ENCODE measurements at regions not wholly inside any gene's neighbourhood (a gene's known extent, or its start where the extent isn't known, plus 50 kb on each side); places are given as distances from the start of the nearest gene placed in this dataset.

- TF ChIP-seq POLR2A (IDR thresholded peaks at IDR 0.05): no peak
- TF ChIP-seq CTCF (IDR thresholded peaks at IDR 0.05): no peak
- no peak for TF ChIP-seq POLR2AphosphoS5 (IDR thresholded peaks at IDR 0.05; ENCODE audit: insufficient read depth in 1 of 2, low read depth in 1 of 2)
These were observed 90.8 kb upstream of the SLC10A2 start for GRCh38 chr13:103157016-103157415.

All from vagina (tissue), 2 donors.